Mammary epithelial cell (primary cell): ENCODE measurements at regions not wholly inside any gene's neighbourhood (a gene's known extent, or its start where the extent isn't known, plus 50 kb on each side); places are given as distances from the start of the nearest gene placed in this dataset.

ENCODE experiments used
- EZH2 ChIP-seq: IDR thresholded peaks from 2 replicates; pipeline ENCODE4 v1.6.1; 2012; ENCODE audit warnings: low read length, inconsistent platforms, borderline replicate concordance
- TF ChIP-seq, protein P1 (sequence below), 2 donors: IDR thresholded peaks in 1 of 2; conservative IDR thresholded peaks in 1 of 2; 2 replicates each; pipeline ENCODE4 v1.5.1; 2011 to 2012; ENCODE audit warnings: inconsistent platforms in 2 of 2, low read length in 2 of 2, mild to moderate bottlenecking in 2 of 2, control low read depth in 1 of 2, low read depth in 1 of 2; ENCODE audit not compliant: insufficient read depth in 1 of 2; ENCODE audit errors: extremely low read depth in 1 of 2

DNA sequence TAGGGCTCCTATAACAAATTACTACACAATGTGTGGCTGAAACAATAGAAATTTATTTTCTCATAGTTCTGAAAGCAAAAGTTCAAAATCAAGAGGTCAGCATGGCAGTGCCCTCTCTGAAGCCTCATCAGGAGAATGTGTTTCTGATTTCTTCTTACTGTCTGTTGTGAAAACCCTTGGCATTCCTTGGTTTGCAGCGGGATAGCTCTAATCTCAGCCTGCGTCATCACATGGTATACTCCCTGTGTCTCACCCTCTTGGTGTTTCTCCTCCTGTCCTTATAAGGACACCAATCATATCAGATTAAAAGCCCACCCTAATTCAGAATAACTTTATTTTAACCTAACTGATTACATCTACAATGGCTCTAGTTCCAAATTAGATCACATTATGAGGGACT, 87.5 kb upstream of the CDH9 start:
- TF ChIP-seq, protein P1, sequence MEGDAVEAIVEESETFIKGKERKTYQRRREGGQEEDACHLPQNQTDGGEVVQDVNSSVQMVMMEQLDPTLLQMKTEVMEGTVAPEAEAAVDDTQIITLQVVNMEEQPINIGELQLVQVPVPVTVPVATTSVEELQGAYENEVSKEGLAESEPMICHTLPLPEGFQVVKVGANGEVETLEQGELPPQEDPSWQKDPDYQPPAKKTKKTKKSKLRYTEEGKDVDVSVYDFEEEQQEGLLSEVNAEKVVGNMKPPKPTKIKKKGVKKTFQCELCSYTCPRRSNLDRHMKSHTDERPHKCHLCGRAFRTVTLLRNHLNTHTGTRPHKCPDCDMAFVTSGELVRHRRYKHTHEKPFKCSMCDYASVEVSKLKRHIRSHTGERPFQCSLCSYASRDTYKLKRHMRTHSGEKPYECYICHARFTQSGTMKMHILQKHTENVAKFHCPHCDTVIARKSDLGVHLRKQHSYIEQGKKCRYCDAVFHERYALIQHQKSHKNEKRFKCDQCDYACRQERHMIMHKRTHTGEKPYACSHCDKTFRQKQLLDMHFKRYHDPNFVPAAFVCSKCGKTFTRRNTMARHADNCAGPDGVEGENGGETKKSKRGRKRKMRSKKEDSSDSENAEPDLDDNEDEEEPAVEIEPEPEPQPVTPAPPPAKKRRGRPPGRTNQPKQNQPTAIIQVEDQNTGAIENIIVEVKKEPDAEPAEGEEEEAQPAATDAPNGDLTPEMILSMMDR (conservative IDR thresholded peaks at IDR 0.05 in 1 of 2, IDR thresholded peaks at IDR 0.05 in 1 of 2; ENCODE audit: extremely low read depth in 1 of 2, insufficient read depth in 1 of 2, low read depth in 1 of 2, low read length in 2 of 2): no peak
- TF ChIP-seq EZH2: no peak
